ENCODE measurements at regions not wholly inside any gene's neighbourhood (a gene's known extent, or its start where the extent isn't known, plus 50 kb on each side); places are given as distances from the start of the nearest gene placed in this dataset.

DNA sequence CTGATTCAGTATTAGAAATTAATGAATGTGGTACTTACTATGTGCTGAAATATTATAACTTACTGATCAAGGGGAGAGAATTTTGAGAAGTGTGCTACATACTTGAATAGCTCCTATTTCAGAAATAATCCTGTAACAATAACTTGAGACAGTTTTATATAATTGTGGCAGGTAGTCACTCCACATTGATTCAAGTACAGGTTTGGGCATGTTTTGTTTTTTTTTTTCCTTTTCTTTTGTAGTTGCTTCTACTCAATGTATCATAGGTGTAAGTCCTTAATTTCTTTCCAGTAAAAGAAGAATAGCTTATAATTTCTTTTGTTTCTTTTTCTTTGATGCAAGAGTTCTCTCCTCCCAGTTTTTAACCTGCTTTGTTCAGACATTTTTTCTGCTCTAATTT lies 86.1 kb upstream of the ADGRL2 start:
- TF ChIP-seq, protein P1, sequence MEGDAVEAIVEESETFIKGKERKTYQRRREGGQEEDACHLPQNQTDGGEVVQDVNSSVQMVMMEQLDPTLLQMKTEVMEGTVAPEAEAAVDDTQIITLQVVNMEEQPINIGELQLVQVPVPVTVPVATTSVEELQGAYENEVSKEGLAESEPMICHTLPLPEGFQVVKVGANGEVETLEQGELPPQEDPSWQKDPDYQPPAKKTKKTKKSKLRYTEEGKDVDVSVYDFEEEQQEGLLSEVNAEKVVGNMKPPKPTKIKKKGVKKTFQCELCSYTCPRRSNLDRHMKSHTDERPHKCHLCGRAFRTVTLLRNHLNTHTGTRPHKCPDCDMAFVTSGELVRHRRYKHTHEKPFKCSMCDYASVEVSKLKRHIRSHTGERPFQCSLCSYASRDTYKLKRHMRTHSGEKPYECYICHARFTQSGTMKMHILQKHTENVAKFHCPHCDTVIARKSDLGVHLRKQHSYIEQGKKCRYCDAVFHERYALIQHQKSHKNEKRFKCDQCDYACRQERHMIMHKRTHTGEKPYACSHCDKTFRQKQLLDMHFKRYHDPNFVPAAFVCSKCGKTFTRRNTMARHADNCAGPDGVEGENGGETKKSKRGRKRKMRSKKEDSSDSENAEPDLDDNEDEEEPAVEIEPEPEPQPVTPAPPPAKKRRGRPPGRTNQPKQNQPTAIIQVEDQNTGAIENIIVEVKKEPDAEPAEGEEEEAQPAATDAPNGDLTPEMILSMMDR (IDR thresholded peaks at IDR 0.05), result no peak
- TF ChIP-seq, protein P2, sequence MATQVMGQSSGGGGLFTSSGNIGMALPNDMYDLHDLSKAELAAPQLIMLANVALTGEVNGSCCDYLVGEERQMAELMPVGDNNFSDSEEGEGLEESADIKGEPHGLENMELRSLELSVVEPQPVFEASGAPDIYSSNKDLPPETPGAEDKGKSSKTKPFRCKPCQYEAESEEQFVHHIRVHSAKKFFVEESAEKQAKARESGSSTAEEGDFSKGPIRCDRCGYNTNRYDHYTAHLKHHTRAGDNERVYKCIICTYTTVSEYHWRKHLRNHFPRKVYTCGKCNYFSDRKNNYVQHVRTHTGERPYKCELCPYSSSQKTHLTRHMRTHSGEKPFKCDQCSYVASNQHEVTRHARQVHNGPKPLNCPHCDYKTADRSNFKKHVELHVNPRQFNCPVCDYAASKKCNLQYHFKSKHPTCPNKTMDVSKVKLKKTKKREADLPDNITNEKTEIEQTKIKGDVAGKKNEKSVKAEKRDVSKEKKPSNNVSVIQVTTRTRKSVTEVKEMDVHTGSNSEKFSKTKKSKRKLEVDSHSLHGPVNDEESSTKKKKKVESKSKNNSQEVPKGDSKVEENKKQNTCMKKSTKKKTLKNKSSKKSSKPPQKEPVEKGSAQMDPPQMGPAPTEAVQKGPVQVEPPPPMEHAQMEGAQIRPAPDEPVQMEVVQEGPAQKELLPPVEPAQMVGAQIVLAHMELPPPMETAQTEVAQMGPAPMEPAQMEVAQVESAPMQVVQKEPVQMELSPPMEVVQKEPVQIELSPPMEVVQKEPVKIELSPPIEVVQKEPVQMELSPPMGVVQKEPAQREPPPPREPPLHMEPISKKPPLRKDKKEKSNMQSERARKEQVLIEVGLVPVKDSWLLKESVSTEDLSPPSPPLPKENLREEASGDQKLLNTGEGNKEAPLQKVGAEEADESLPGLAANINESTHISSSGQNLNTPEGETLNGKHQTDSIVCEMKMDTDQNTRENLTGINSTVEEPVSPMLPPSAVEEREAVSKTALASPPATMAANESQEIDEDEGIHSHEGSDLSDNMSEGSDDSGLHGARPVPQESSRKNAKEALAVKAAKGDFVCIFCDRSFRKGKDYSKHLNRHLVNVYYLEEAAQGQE (IDR thresholded peaks at IDR 0.05; ENCODE audit: insufficient read depth in 1 of 2, low read depth in 2 of 2, low read length in 1 of 2), result no peak

Measured in Panc1 (cell line).